Prostate gland (tissue), 2 donors: ENCODE measurements at regions not wholly inside any gene's neighbourhood (a gene's known extent, or its start where the extent isn't known, plus 50 kb on each side); places are given as distances from the start of the nearest gene placed in this dataset.

Experiments used
- DNase-seq: peaks from one replicate; pipeline ENCODE4 v3.0.0-alpha.2; 2019; ENCODE audit warnings: low spot score
- H3K27ac ChIP-seq, 2 donors: fragments of 200-600 bp; sonication (generic); 2 replicates each; pipeline ENCODE4 v1.5.1; 2017 to 2019
- H3K27me3 ChIP-seq: fragments of 200-600 bp; sonication (generic); replicated peaks from 2 replicates; pipeline ENCODE4 v1.5.1; 2019; ENCODE audit not compliant: insufficient read depth
- H3K36me3 ChIP-seq, 2 donors: fragments of 200-600 bp; sonication (generic); 1 replicate in 1 of 2; 2 replicates in 1 of 2; pipeline versions ENCODE4 v1.5.1 to v1.8.1; 2017 to 2019
- H3K4me1 ChIP-seq: fragments of 200-600 bp; sonication (generic); replicated peaks from 2 replicates; pipeline ENCODE4 v1.5.1; 2019
- H3K4me3 ChIP-seq, 2 donors: fragments of 200-600 bp; sonication (generic); 2 replicates each; pipeline ENCODE4 v1.5.1; 2017 to 2019
- H3K9me3 ChIP-seq: fragments of 200-600 bp; sonication (generic); 2 replicates; pipeline ENCODE4 v1.5.1; 2017
- POLR2A ChIP-seq: fragments of 450-650 bp; IDR thresholded peaks from one replicate; pipeline ENCODE4 v1.6.1; 2016; ENCODE audit warnings: antibody characterized with exemption, mild to moderate bottlenecking
- POLR2AphosphoS5 ChIP-seq: sonication (generic); formaldehyde crosslinking; IDR thresholded peaks from one replicate; pipeline ENCODE4 v1.6.1; 2017; ENCODE audit warnings: antibody characterized with exemption
- WGBS: methylation state at CpG from one replicate; pipeline ENCODE4 v1.1.5; 2018; 5-methylcytosine and 5-hydroxymethylcytosine counted together
- intact Hi-C: fragments of 100-400 bp; cut with DNase I; formaldehyde crosslinking; loops from one replicate; pipeline ENCODE4 v1.14.2; 2022
- TF ChIP-seq, protein P1 (sequence below), 4 experiments: fragments of 200-600 bp in 2 of 4; fragments of 450-650 bp in 2 of 4; sonication (generic) in 2 of 4; IDR thresholded peaks; 1 replicate in 3 of 4; 2 replicates in 1 of 4; pipeline ENCODE4 v1.5.1; 2016 to 2019; ENCODE audit warnings: antibody characterized with exemption in 4 of 4, mild to moderate bottlenecking in 2 of 4, moderate library complexity in 2 of 4

DNA sequence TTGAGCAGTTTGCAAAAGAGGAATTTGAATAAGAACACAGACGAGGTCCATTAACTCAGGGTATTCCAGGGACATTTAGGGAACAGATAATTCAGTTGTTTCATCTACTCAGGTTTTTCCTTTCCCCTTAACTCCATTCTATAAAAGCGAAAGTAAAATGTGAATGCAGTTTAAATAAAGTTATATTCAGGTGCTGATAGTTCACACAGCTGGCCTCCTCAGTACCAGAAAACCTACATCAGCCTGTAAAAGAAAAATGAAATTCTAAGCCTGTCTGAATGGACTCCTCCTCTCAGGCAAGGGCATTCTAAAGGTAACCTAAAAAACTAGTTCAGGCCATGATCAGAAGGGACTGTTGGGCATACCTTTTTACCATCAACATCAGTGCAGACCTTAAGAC is 873.8 kb downstream of the SUCLG1 start:
- Histone ChIP-seq H3K36me3 (no peaks in the 10 kb centered on the region), H3K9me3 (no peaks in the 10 kb centered on the region), H3K4me3 (no peak overlapping the region), H3K4me1 (no peaks in the 10 kb centered on the region), H3K27me3 (no peaks in the 10 kb centered on the region), H3K27ac (no peak overlapping the region)
- no peak for DNase-seq
- TF ChIP-seq POLR2A (no peak), POLR2AphosphoS5 (no peak)
- TF ChIP-seq, protein P1, sequence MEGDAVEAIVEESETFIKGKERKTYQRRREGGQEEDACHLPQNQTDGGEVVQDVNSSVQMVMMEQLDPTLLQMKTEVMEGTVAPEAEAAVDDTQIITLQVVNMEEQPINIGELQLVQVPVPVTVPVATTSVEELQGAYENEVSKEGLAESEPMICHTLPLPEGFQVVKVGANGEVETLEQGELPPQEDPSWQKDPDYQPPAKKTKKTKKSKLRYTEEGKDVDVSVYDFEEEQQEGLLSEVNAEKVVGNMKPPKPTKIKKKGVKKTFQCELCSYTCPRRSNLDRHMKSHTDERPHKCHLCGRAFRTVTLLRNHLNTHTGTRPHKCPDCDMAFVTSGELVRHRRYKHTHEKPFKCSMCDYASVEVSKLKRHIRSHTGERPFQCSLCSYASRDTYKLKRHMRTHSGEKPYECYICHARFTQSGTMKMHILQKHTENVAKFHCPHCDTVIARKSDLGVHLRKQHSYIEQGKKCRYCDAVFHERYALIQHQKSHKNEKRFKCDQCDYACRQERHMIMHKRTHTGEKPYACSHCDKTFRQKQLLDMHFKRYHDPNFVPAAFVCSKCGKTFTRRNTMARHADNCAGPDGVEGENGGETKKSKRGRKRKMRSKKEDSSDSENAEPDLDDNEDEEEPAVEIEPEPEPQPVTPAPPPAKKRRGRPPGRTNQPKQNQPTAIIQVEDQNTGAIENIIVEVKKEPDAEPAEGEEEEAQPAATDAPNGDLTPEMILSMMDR (IDR thresholded peaks at IDR 0.05), result no peak
- WGBS, result 89% methylated on average over 2 of the region's 2 CpGs
- intact Hi-C loops, result no loop called here

- TF ChIP-seq POLR2AphosphoS5, result no peak
- TF ChIP-seq, protein P1 (IDR thresholded peaks at IDR 0.05), result no peak
- no peak for TF ChIP-seq POLR2A
- 57% methylated on average over 3 of the region's 3 CpGs for WGBS
- no peaks in the 10 kb centered on the region for H3K27me3 ChIP-seq
- H3K36me3 ChIP-seq, result no peaks in the 10 kb centered on the region
- no peak overlapping the region for H3K4me3 ChIP-seq
- no peak overlapping the region for H3K27ac ChIP-seq
- intact Hi-C loops, result no loop called here
- H3K4me1 ChIP-seq, result no peaks in the 10 kb centered on the region
- H3K9me3 ChIP-seq, result no peaks in the 10 kb centered on the region
- no peak for DNase-seq
These were observed 874.4 kb downstream of the SUCLG1 start for GRCh38 chr2:83584672-83585071.

DNA sequence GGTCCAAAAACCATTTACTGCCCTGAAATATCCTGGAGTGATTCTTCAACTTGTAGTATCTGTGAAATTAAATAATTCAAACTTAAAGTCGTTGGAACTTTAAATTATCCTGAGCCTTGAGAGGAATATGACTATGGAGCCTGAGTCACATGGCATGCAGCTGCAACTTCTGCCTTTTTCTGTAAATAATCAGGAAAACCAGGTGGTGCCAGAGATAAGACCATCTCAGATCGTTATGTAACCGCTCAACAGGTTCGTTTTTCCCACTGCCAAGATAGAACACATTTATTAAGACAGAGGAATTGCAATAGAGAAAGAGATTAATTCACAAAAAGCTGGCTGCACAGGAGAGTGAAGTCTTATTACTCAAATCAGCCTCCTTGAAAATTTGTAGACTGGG is 876.5 kb downstream of the SUCLG1 start:
- intact Hi-C loops, result no loop called here
- Histone ChIP-seq H3K27me3 (no peaks in the 10 kb centered on the region), H3K27ac (no peak overlapping the region), H3K36me3 (no peaks in the 10 kb centered on the region), H3K4me1 (no peaks in the 10 kb centered on the region), H3K9me3 (no peaks in the 10 kb centered on the region), H3K4me3 (no peak overlapping the region)
- TF ChIP-seq POLR2AphosphoS5 (no peak), POLR2A (no peak)
- TF ChIP-seq, protein P1 (IDR thresholded peaks at IDR 0.05), result no peak
- WGBS, result 68% methylated on average over 4 of the region's 4 CpGs
- DNase-seq, result no peak

DNA sequence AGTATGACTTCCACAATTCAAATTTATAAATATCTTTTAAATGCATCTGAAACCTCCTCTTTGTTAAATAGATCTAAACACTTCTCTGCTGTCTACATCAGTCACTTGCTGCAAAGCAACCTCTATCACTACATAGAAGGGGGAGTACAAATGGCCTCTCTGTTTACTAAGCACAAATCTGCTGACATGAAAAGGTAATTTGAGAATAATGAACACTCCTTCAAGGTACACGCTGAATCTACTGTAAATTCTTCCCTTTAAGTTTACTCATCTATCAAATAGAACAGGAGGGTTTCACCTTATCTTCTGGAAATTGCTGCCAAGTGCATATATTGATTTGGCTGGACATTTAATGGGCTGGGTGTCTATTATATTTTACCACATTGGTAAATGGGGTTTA is 879.6 kb downstream of the SUCLG1 start:
- WGBS, result 8% methylated on average over 1 of the region's 1 CpG
- H3K36me3 ChIP-seq, result no peaks in the 10 kb centered on the region
- H3K4me3 ChIP-seq, result no peak overlapping the region
- no peaks in the 10 kb centered on the region for H3K27me3 ChIP-seq
- no peaks in the 10 kb centered on the region for H3K9me3 ChIP-seq
- intact Hi-C loops, result no loop called here
- no peak for DNase-seq
- H3K4me1 ChIP-seq, result no peaks in the 10 kb centered on the region
- TF ChIP-seq POLR2AphosphoS5 (no peak), POLR2A (no peak)
- TF ChIP-seq, protein P1 (IDR thresholded peaks at IDR 0.05), result no peak
- H3K27ac ChIP-seq, result no peak overlapping the region

DNA sequence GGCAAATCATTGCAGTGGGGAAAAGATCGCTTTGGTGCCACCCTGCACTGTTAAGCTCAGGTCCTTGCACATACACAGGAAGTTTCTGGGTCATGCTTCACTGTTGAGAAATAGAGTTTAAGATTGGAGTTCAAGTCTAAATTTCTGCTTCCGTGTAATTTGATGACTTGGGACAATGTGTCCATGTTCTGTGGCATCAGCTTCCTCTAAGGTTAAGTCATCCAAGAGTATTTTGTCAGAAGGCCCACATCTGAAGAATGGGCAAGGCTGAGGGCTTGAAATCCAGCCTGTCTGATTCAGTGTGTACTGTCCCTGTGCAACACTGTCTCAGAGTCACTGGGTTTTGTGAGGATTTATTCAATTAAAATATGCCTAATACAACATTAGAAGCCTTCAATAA is 880.7 kb downstream of the SUCLG1 start:
- Histone ChIP-seq H3K27ac (no peak overlapping the region), H3K27me3 (no peaks in the 10 kb centered on the region), H3K4me1 (no peaks in the 10 kb centered on the region), H3K36me3 (no peaks in the 10 kb centered on the region), H3K9me3 (no peaks in the 10 kb centered on the region), H3K4me3 (no peak overlapping the region)
- TF ChIP-seq POLR2A (no peak), POLR2AphosphoS5 (no peak)
- TF ChIP-seq, protein P1 (IDR thresholded peaks at IDR 0.05), result no peak
- 65% methylated on average over 2 of the region's 2 CpGs for WGBS
- intact Hi-C loops, result no loop called here
- DNase-seq, result no peak
